GM21360 (cell line): ENCODE measurements at regions not wholly inside any gene's neighbourhood (a gene's known extent, or its start where the extent isn't known, plus 50 kb on each side); places are given as distances from the start of the nearest gene placed in this dataset.
A peak's percentile ranks its signal among the peaks of the same experiment; 100 is the strongest.

Experiments used
- ATAC-seq: cut with Tn5 transposase; IDR thresholded peaks from one replicate; pipeline ENCODE4 v1.9.1; 2021; ENCODE audit warnings: mild to moderate bottlenecking, moderate library complexity; ENCODE audit not compliant: unreplicated experiment

DNA sequence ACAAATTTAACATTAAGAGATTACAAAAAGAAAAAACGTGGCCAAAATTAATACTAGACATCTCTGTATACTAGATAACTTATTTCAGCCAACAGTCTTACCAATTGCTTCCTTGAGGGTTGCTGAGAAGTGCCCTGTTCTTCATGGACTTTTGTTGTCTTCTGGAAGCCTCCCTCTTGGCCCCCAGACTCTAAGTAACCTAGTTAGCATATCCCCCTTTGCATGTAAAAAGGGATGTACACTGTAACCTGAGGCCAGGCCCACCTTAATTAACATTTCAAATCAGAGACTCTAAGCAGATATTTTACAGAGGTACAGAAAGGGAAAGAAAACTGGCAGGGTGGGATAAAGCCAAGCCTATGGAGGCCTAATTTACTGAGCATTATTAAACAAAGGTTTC lies 1047.3 kb downstream of the ADGRL2 start:
- ATAC-seq, result no peak

DNA sequence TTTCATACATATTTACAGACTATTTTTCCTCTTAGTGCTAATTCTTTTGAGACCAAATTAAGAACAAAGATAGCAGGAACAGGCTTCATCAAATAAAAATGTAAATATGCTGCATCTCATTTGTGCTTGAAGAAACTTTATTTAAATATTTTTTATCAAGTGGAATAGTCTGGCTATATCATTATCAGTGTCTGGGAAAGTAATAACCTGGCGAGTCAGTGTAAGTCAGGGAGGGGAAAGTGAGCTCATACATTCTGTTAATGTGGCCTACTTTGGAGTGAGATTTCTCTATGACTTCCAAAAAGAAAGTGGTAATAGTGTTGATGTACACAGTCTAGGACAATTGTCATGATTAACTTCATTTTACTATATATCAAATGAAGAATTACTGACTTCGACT lies 1045.1 kb downstream of the ADGRL2 start:
- no peak for ATAC-seq

DNA sequence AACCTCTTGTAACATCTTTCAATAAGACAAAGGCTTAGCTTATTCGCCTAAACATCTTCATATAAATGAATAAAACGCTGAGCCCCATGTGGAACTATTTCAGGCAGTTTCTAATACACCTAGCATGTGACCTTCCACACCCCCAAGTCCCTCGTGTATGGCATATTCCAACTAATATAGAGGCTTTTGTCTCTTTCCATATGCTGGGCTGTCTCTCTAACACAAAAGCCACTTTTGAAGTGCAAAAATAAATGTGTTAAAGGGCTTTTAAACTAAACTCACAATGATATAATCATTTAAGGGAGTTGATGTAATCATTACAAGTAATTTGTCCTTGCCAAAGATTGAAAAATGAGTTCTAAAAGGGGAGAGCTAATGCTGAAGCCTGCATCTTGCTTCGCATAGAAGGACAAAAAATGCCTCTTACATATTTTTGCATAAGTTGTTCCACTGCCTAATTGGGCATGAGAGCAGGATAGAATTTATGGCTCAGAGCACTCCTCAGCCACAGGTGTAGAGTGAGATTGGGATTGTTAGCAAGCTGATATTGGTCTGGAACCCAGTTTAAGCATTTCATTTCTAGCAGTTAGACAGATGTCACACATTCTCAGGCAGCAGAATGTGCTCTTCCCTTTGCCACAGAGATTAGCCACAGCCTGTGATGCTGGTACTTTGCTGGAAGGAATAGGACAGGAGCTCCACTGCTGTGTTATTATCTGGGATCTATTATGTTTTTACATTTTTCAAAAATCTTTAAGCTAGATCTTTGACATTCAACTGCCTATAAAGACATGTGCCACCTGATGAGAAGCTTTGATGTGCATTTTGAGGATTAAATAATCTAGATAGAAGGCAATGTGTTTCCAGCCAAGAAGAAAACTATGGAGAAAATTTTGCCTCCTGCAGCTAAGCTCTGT lies 1044.4 kb downstream of the ADGRL2 start:
- no peak for ATAC-seq

DNA sequence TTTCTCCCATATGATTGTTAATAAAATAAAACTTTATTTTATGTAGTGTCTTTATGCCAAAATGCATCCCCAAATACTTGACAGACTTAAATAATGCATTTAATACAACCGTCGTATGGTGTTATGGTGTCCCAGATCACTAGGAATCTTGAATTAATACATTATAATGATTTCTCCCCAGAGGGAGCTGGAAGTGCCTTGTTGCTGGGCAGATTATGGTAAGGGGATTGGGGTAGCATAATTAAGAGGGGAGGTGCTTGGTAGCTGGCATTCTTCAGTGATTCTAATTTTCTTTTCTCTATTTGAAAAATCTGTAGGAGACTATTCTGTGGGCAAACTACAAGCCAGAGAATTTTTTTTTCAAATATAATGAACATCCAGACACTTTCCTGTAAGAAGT lies 1043.7 kb downstream of the ADGRL2 start:
- no peak for ATAC-seq

DNA sequence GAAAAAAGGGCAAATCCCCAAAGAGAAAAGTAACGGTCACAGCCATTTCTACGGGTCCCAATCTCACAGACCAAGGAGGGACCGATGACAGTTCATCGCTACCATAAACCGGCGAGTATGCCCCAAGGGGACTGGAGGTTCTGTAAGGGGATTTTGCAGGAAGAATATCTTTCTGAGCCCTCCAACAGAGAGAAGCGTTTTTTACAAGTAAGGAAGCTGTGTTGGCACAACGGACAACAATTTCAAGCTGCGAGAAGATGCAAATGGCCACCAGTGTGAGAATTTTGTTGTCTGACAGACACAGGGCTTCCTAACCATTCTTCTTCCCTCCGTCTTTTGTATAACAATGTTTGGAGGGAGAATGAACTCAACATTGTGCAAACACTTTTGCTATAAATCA lies 1043.1 kb downstream of the ADGRL2 start:
- ATAC-seq, result no peak

DNA sequence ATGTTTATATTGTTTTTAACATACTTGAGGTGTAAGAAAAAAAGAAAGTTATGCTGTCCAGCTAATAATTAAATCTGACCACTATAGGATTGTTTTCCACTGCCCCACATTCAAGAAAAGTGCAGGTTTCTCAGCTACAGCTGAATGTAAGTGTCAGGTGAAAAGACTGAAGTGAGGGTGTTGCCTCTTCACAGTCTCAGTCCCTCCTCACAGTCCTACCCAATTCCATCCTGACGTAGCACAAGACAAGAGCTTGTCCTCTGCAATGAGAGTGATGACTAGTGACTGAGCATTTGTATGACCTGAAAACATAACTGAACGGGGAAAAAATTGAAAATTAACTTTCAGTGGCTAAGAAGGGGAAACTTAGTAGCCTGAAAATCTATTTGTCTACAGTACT lies 1039.5 kb downstream of the ADGRL2 start:
- ATAC-seq, result no peak

DNA sequence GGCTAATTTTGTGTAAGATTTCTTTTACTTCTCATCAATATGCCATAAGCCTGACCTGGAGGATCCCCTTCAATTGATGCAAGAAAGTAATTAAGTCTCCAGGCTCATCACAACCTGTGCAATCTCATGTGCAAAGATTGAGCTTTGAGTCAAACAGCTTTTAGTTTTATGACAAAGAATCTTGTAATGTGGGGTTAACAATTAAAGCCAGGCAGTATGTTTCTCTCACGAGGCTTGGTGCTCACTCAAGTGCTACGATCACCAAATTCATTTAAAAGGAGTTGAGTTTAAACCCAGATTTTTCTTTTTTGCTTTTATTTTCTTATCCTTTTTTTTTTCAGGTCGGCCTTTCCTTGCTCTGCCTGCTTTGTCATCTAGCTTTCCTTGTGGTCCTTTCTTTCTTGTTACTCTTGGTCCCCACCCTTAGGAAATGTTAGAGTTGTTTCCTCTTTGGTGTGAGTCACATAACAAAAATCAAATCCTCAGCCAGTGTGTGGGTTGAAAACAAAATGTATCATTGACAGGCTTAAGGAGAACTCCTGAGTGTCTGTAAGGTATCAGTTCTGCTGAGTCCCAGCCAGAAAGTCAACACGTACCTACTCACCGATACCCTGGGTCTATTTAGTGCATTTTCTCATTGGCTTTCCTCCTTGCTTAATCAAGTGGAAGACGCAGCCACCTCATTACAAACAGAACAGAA lies 1037.2 kb downstream of the ADGRL2 start:
- no peak for ATAC-seq

DNA sequence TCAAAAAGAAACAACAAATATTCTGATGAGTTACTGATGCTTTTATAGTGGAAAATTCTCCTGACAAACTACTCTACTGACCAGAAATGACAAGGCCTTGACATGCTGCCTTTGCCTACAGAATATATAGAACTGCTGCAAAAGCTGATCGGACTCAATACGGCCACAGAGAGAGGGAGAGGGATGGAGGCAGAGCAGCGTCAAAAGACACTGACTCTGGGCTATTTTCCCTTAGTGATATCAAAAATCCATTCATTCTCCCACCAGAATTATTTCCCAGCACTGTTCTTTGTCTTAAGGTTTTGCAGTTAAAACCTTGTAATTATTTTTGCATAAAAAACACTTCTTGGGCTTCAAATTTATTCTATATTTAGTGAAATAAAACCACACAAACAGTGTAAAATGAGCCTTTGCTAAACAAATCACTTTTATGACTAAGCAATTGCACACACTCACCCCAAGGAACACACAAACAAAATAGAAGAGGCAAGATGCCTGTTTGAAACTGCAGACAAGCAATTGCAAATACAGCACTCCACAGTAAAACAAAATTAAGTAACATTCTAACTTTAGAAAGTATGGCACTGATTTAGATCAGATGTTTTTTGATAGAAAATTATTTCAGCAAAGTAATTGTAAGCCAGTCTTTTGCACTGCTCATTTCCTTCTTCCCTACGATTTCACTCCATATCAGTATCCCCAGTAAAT lies 1036.4 kb downstream of the ADGRL2 start:
- ATAC-seq, result no peak

DNA sequence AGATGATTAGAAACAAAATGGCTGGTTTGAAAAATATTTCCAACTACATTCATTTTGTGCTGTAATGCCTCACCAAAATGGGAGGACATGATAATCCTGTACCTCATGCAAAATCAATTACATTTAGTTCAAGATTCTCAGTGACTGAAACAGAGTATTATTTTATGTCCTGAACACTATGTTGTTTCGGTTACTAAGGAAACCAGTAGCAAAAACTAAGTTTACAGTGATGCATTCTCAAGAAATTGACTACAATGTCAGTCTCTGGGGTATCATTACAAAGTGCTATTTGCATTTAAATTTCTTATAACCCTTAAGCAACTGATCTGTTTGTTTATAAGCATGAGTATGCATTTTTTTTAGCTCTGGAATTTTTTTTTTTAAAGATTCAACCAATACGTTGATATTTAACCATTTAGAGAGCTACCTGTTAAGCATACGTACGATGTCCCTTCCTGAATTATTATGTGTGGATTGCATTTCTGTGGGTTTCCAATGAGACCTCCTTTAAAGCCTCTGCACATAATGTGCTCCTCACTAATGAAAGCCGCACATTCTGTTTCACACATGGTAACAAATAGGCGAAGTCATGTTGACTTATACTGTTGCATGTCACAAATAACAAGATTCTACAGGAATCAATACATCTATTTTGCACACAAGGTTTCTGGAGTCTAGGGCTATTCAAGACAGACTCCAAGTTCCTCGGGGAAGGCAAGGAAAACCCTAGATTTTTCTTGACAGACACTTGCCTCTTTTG lies 1035.7 kb downstream of the ADGRL2 start:
- ATAC-seq, result no peak

DNA sequence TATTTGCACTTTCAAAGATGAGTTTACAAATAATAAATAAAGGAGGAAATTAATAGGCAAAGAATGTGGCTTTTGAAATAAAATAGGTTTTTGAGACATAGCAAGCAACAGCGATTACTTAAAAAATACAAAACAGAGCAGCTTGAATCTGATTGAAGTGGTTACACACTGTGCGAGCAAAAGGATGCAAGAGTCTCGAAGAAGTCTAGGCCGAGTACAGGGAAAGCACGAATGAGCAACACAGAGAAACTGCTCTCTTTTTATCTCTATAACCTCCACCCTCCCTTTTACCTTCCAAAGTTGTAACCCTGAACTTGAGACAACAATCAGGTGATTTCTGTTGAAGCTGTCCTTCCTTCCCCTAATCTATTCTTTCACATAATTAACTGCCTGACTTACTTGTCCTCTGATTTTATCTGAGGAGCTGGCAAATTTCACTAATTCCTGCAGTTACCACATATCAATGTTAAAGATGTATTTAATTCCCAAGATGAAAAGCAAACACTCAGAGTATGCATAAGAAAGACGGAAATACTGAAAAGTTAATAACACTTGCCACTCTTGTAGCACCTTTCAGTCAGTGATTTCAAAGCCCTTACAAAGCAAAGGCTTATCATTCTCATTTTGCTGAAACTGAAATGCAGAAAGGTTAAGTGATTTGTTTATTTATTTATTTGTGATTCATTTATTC lies 1030.1 kb downstream of the ADGRL2 start:
- ATAC-seq, result no peak

DNA sequence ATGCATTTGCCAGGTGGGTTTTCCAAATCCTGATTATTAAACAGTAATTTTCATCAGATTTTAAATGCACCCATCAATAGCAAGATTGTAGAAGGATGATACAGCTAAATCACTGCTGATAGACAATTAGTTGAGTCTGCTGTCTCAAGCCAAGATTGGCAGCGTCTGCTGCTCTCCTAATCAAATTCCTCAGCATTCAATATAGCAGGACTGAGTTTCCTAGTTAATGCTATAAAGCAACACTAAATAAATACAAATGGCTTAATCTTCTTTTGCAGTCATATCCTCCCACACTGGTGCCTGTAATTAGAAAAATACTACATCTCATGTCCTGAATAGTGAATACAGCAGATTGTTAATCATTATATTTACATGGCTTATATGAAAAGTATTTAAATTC lies 1028.8 kb downstream of the ADGRL2 start:
- no peak for ATAC-seq

DNA sequence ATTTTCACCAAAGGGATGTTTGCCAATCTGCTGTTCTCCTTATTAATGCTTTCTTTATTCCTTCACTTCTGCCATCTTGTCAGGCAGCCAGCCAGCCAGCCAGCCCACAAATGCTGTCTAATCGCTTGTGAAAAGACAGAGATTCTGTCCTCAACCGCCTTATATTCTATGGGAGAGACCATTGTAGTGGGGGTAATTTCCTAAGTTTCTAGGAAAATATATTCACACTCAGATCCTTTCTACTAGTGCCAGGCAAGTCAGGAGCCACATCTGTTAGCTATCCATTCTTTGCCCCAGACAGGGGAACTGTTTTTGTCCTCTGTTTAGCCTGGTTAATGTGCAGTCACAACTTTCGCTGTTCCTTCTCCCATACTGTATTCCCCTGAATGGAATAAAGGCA lies 1023.1 kb downstream of the ADGRL2 start:
- no peak for ATAC-seq

DNA sequence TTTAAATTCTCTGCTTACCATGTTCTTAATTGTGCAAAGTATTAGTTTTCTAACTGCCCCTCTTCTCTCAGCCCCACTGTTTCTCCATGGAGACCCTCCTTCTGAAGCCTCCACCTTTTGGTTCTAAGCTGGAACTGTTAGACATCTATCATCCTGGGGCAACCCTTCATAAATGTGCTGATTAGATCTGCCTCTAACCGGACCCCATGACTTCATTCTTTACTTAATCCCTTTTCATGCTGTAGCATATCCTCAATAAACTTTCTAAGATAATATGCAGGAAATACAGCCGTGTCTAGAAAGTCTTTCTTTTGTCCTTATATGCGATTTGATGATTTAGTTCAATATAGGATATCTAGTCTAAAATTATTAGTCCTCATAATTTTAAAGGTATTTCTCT lies 1020.1 kb downstream of the ADGRL2 start:
- no peak for ATAC-seq

DNA sequence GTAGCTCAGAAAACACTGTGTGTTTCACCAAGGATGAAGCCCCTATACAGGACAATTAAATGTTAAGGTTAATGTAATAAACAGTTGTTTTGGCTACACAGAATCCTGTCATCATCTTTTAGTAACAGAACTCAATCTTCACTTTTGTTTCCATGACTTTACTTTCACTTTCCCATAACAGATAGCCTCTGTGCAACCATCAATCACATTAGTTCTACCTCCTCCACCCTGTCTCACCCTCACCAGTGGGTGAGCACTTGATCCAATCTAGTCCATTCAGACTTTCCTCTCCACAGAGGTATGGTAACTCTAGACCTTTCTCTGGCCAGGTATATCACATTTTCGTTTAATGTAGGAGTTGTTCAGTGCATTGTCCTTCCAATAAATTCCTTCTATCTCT lies 1018.5 kb downstream of the ADGRL2 start:
- peak; percentile 67 for ATAC-seq

DNA sequence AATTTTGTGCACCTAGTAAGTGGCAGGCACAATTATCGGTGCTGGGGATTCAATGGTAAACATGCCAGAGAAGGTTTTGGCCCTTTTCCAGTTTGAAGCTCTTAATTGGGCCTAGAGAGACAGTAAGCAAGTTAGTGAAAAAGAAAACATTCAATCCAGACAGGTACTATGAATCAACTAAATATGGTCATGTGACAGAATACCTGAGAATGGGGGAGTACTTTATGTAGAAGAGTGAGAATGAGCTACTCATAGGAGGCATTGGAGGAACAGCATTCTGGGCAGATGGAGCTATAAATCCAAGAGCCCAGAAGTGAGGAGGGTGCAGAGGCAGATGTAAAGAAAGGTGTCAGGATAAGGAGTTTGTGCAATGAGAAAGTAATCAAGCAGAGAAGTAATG lies 1017.9 kb downstream of the ADGRL2 start:
- ATAC-seq, result no peak

DNA sequence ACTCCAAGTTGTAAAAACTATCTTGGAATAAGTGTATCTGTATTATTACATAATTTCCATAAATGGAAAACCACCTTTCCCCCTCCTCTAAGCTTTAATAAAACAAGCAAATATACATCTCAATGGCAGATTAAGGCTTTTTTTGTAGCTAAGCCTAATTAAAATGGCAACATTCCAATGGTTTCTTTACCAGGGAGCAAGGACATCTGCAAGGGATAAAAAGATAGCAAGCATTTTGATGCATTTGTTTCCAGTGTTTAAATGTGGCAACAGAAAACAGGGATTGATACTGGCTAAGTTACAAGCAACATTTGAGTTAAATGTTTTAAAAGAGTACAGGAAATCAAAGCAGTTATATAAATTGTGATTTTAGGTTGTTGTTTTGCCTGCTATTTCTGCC lies 1012.7 kb downstream of the ADGRL2 start:
- no peak for ATAC-seq

DNA sequence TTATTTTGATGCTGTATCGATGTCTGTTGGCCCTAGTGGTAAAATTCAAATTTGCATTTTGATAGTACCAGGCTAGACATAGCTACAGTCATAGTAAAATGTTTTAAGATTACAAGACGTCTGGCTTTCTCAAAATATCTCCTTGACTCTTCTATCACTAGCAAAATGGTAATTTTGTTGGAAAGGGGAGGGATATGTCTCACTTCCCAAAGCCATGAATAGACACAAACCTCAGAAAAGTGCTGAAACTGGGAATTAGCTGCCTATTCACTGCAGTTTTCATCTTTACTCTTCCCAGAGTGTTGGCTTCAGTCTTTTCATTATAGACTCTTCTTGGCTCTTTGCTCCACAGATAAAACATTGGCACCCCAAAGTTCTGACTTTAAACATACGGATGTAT lies 1009.9 kb downstream of the ADGRL2 start:
- ATAC-seq, result no peak

DNA sequence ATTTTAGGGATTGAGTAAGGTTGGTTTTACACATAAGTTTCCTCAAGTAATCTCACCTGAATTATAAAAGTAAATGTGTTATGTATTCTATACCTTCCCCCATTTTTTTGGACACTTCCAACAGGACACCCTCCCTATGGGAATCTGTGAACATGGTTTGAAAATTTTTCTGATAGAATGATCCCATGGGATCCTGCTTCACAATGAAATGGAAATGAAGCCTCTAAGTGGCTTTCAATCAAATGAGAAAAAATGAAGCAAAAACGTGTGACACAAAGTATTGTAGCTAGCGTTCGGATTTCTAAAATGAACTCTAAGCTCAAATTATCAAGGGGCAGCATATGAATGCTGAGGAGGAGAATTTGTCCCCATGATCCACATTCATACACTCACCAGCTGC lies 1006.8 kb downstream of the ADGRL2 start:
- no peak for ATAC-seq

DNA sequence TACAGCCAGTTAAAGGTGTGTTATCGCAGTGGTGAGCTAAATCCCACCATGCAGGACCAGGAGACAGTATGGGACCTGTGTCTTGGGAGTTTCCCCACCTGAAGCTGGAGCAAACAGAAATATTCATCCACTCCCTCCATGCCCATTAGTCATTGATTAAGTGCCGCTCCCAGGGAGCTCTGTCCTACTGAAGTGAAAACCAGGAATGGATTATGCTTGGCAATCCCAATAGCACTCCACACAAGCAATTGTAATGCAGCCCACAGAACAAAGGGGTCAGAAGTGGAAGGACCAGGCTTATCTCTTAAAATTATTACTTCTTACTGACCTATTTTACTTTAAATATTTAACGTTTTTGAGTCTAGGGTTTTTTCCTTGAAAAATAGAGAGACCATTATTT lies 1005.4 kb downstream of the ADGRL2 start:
- ATAC-seq, result no peak

DNA sequence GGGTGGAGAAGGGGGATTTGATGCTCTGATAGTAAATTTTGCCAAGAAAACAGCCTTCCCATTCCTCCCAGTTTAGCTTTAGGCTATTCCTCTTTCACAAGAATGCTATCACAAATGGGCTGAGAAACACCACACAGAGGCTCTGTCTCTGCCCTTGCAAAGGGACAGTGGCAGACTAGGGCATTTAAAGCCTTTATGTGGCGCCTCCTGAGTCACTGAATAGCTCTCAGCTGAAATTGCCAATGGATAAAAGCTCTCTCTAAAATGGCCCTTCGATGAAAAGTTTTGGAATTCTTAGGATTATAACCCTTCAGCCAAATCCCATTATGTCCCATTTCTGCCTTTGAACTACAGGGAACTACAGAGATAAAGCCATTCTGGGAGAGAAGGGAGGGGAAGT lies 1000.4 kb downstream of the ADGRL2 start:
- no peak for ATAC-seq
